Ishikawa (cell line): ENCODE measurements at regions not wholly inside any gene's neighbourhood (a gene's known extent, or its start where the extent isn't known, plus 50 kb on each side); places are given as distances from the start of the nearest gene placed in this dataset.
A peak's percentile ranks its signal among the peaks of the same experiment; 100 is the strongest.

Experiments used
- CEBPB ChIP-seq: IDR thresholded peaks from 2 replicates; pipeline ENCODE4 v1.6.1; 2012
- CREB1 ChIP-seq: IDR thresholded peaks from 2 replicates; pipeline ENCODE4 v1.6.1; 2012; ENCODE audit warnings: low read depth
- EGR1 ChIP-seq: IDR thresholded peaks from 2 replicates; pipeline ENCODE4 v1.6.1; 2012
- EP300 ChIP-seq: IDR thresholded peaks from 2 replicates; pipeline ENCODE4 v1.6.1; 2012; ENCODE audit warnings: borderline replicate concordance
- FOXM1 ChIP-seq: IDR thresholded peaks from 2 replicates; pipeline ENCODE4 v1.6.1; 2012; ENCODE audit warnings: low read depth, borderline replicate concordance
- NFIC ChIP-seq: IDR thresholded peaks from 2 replicates; pipeline ENCODE4 v1.6.1; 2012
- RAD21 ChIP-seq: IDR thresholded peaks from 2 replicates; pipeline ENCODE4 v1.6.1; 2012; ENCODE audit warnings: low read depth
- TAF1 ChIP-seq: IDR thresholded peaks from 2 replicates; pipeline ENCODE4 v1.6.1; 2012; ENCODE audit warnings: low read depth, mild to moderate bottlenecking
- TCF12 ChIP-seq: IDR thresholded peaks from 2 replicates; pipeline ENCODE4 v1.6.1; 2012; ENCODE audit warnings: low read depth
- TEAD4 ChIP-seq: IDR thresholded peaks from 2 replicates; pipeline ENCODE4 v1.6.1; 2012
- YY1 ChIP-seq: IDR thresholded peaks from 2 replicates; pipeline ENCODE4 v1.6.1; 2012; ENCODE audit warnings: low read depth
- ZBTB7A ChIP-seq: IDR thresholded peaks from 2 replicates; pipeline ENCODE4 v1.6.1; 2012; ENCODE audit warnings: low read depth
- TF ChIP-seq, protein P1 (sequence below): IDR thresholded peaks from 2 replicates; pipeline ENCODE4 v1.6.1; 2012
- TF ChIP-seq, protein P2 (sequence below): IDR thresholded peaks from 2 replicates; pipeline ENCODE4 v1.6.1; 2012; ENCODE audit warnings: low read depth, mild to moderate bottlenecking
- TF ChIP-seq, protein P3 (sequence below): IDR thresholded peaks from 2 replicates; pipeline ENCODE4 v1.6.1; 2012

DNA sequence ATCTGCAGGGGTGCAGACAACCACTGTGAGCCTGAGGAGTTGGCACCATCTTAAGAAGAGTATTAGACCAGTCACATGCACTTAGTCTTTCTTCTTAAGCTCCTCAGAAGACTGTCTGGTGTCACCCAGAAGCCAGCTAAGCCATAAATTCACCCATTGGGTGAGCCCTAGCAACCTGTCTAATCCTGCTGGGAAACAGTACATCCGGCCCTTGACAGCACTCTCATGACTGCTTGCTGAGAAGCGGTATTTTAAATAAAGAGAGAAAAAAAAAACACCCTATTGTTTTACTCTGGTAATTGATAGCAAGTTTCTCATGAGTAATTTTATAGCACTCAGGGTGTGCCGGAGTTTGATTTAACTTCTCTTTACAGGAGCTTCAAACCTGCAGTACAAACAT, 134.7 kb downstream of the SOX9 start:
- TF ChIP-seq TAF1, result no peak
- TF ChIP-seq EP300, result peak; percentile 88
- TF ChIP-seq, protein P1, sequence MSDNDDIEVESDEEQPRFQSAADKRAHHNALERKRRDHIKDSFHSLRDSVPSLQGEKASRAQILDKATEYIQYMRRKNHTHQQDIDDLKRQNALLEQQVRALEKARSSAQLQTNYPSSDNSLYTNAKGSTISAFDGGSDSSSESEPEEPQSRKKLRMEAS, result peak; percentile 37
- TF ChIP-seq, protein P2, sequence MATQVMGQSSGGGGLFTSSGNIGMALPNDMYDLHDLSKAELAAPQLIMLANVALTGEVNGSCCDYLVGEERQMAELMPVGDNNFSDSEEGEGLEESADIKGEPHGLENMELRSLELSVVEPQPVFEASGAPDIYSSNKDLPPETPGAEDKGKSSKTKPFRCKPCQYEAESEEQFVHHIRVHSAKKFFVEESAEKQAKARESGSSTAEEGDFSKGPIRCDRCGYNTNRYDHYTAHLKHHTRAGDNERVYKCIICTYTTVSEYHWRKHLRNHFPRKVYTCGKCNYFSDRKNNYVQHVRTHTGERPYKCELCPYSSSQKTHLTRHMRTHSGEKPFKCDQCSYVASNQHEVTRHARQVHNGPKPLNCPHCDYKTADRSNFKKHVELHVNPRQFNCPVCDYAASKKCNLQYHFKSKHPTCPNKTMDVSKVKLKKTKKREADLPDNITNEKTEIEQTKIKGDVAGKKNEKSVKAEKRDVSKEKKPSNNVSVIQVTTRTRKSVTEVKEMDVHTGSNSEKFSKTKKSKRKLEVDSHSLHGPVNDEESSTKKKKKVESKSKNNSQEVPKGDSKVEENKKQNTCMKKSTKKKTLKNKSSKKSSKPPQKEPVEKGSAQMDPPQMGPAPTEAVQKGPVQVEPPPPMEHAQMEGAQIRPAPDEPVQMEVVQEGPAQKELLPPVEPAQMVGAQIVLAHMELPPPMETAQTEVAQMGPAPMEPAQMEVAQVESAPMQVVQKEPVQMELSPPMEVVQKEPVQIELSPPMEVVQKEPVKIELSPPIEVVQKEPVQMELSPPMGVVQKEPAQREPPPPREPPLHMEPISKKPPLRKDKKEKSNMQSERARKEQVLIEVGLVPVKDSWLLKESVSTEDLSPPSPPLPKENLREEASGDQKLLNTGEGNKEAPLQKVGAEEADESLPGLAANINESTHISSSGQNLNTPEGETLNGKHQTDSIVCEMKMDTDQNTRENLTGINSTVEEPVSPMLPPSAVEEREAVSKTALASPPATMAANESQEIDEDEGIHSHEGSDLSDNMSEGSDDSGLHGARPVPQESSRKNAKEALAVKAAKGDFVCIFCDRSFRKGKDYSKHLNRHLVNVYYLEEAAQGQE, result no peak
- TF ChIP-seq RAD21, result no peak; the same call in 1 of the 2 replicates
- TF ChIP-seq CEBPB, result no peak
- TF ChIP-seq, protein P3, sequence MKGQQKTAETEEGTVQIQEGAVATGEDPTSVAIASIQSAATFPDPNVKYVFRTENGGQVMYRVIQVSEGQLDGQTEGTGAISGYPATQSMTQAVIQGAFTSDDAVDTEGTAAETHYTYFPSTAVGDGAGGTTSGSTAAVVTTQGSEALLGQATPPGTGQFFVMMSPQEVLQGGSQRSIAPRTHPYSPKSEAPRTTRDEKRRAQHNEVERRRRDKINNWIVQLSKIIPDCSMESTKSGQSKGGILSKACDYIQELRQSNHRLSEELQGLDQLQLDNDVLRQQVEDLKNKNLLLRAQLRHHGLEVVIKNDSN, result 0 out of 2 replicates have a peak, but pooled peaks have one; percentile 43
- no peak for TF ChIP-seq EGR1
- peak; percentile 30; the same call in 1 of the 2 replicates for TF ChIP-seq YY1
- peak; percentile 91 for TF ChIP-seq FOXM1
- TF ChIP-seq TCF12, result peak; percentile 94
- no peak for TF ChIP-seq ZBTB7A
- TF ChIP-seq NFIC, result peak; percentile 87
- peak; percentile 75 for TF ChIP-seq TEAD4
- TF ChIP-seq CREB1, result no peak

DNA sequence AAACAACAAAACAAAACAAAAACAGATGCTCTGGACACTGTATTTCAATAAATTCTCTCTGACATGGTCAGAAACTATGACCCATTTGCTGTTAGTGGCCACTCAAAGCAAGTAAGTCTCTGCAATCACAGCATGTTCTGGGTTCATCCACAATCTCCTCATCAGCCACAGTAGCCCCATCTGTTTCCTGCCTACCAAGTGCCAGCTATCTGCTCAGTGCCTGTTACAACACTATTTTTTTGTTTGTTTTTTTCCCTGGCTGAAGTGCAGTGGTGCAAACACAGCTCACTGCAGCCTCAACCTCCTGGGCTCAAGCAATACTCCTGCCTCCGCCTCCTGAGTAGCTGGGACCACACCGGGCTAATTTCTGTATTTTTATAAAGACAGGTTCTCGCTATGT, 137.9 kb downstream of the SOX9 start:
- TF ChIP-seq TCF12, result no peak
- TF ChIP-seq CREB1, result no peak
- TF ChIP-seq TAF1, result no peak
- no peak for TF ChIP-seq TEAD4
- no peak for TF ChIP-seq EP300
- TF ChIP-seq, protein P2, result no peak
- TF ChIP-seq YY1, result no peak
- TF ChIP-seq EGR1, result no peak
- no peak for TF ChIP-seq RAD21

DNA sequence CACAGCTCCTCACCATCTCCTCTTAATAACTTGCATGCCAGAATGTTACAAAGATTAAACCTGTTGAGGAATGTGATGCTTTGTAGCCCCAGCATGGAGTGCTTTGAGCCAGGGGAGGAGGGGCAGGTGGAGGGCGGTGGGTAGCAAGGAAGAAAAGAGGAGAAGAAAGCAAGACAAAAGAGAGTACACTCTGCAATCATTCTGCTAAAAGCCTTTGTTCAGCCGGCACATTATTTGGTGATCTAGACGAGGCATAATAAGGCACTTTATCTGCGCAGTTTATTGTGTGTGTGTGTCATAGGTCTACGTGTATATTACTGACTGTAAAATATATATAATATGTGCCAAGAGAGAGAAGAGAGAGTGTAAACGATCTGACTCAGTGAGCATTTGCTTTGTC, 139.1 kb downstream of the SOX9 start:
- TF ChIP-seq TEAD4 (no peak), RAD21 (no peak), ZBTB7A (no peak), CEBPB (no peak), CREB1 (no peak), NFIC (no peak), EP300 (no peak), YY1 (no peak), FOXM1 (no peak)
- TF ChIP-seq, protein P1, result no peak
- TF ChIP-seq, protein P2, result no peak

DNA sequence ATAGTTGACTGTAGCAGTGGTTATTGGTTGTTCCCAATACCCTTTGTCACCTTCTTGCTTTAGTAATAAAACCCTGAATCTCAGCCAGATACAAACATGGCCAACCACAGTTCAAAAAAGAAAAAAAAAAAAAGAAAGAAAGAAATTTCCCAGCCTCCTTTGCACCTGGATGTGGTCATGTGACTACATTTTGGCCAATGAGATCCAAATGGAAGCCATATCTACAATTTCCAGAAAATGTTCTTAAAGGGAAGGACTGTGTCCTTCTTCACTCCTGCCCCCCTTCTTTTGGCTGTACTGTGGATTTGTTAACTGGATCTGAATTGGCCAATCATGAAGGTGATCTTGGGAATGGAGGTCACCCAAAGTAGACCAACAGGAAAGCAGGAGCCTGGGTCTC, 141.9 kb downstream of the SOX9 start:
- TF ChIP-seq, protein P3, result peak; percentile 62
- TF ChIP-seq YY1 (no peak), ZBTB7A (no peak)

DNA sequence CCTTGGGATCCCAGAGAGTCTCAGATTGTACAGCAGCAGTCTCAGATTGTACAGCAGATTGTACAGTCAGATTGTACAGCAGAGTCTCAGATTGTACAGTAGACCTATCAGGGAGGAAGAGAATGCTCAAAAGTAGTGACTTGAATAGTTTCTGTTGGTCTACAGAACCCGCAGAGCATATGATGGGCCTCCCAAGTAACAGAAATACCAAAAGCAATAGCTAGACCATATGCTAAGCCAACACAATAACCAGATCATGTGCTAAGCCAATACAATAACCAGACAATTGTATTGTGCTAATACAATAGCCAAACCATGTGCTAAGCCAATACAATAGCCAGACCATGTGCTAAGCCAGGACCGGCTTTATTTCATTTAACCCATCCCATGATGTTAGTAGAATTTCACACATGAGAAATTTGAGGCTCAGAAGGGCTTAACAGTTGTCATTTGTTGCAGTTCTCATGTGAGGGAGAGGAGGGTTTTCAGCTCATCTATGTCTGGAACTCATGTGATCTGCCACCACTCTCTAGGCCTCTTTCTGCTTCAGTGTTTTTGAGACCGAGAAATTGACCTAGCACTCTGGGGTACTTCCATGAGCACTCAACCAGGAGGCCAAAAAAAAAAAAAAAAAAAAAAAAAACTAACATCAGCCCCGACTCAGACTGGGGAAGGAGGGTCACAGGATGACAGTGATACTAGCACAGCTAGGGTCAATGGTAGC, 144.0 kb downstream of the SOX9 start:
- TF ChIP-seq TAF1, result no peak
